Keratinocyte (primary cell): ENCODE measurements at regions not wholly inside any gene's neighbourhood (a gene's known extent, or its start where the extent isn't known, plus 50 kb on each side); places are given as distances from the start of the nearest gene placed in this dataset.

ENCODE experiments used
- EZH2 ChIP-seq: IDR thresholded peaks from one replicate; pipeline ENCODE4 v1.6.1; 2012; ENCODE audit warnings: inconsistent platforms, mild to moderate bottlenecking, low read length, moderate library complexity
- TF ChIP-seq, protein P1 (sequence below), 3 experiments: IDR thresholded peaks in 1 of 3; conservative IDR thresholded peaks in 1 of 3; optimal IDR thresholded peaks in 1 of 3; 2 replicates in 2 of 3; 3 replicates in 1 of 3; pipeline versions ENCODE3 to v1.5.1; 2011; ENCODE audit warnings: low read length in 3 of 3, mild to moderate bottlenecking in 3 of 3, moderate library complexity in 2 of 3, control low read depth in 1 of 3, inconsistent platforms in 1 of 3; ENCODE audit not compliant: insufficient read depth in 2 of 3; ENCODE audit errors: extremely low read depth in 1 of 3

GRCh38 chr1:98387701-98388100 lies 273.8 kb upstream of the SNX7 start:
- TF ChIP-seq, protein P1, sequence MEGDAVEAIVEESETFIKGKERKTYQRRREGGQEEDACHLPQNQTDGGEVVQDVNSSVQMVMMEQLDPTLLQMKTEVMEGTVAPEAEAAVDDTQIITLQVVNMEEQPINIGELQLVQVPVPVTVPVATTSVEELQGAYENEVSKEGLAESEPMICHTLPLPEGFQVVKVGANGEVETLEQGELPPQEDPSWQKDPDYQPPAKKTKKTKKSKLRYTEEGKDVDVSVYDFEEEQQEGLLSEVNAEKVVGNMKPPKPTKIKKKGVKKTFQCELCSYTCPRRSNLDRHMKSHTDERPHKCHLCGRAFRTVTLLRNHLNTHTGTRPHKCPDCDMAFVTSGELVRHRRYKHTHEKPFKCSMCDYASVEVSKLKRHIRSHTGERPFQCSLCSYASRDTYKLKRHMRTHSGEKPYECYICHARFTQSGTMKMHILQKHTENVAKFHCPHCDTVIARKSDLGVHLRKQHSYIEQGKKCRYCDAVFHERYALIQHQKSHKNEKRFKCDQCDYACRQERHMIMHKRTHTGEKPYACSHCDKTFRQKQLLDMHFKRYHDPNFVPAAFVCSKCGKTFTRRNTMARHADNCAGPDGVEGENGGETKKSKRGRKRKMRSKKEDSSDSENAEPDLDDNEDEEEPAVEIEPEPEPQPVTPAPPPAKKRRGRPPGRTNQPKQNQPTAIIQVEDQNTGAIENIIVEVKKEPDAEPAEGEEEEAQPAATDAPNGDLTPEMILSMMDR (optimal IDR thresholded peaks at IDR 0.05 in 1 of 3, IDR thresholded peaks at IDR 0.05 in 1 of 3, conservative IDR thresholded peaks at IDR 0.05 in 1 of 3; ENCODE audit: extremely low read depth in 1 of 3, insufficient read depth in 2 of 3, low read length in 3 of 3): no peak
- TF ChIP-seq EZH2: no peak
